HUES6 (cell line): ENCODE measurements at regions not wholly inside any gene's neighbourhood (a gene's known extent, or its start where the extent isn't known, plus 50 kb on each side); places are given as distances from the start of the nearest gene placed in this dataset.

Experiments
- H3K27ac ChIP-seq: 2 replicates; pipeline ENCODE4 v1.7.0; 2013; ENCODE audit warnings: low read depth, mild to moderate bottlenecking, low read length, inconsistent platforms
- H3K27me3 ChIP-seq: 2 replicates; pipeline ENCODE4 v1.6.1; 2013; ENCODE audit warnings: low read length; ENCODE audit not compliant: control insufficient read depth, insufficient read depth
- H3K36me3 ChIP-seq: 2 replicates; pipeline ENCODE4 v1.6.1; 2013; ENCODE audit warnings: low read length; ENCODE audit not compliant: control insufficient read depth, insufficient read depth
- H3K4me1 ChIP-seq: 2 replicates; pipeline ENCODE4 v1.6.1; 2013; ENCODE audit warnings: low read length; ENCODE audit not compliant: control insufficient read depth, insufficient read depth
- H3K4me3 ChIP-seq: 2 replicates; pipeline ENCODE4 v1.5.1; 2013; ENCODE audit warnings: low read depth, low read length
- H3K9ac ChIP-seq: one replicate; pipeline ENCODE4 v1.6.1; 2013; ENCODE audit warnings: mild to moderate bottlenecking, low read length
- H3K9me3 ChIP-seq: 2 replicates; pipeline ENCODE4 v1.6.1; 2013; ENCODE audit warnings: low read depth, low read length; ENCODE audit not compliant: control insufficient read depth, insufficient read depth

DNA sequence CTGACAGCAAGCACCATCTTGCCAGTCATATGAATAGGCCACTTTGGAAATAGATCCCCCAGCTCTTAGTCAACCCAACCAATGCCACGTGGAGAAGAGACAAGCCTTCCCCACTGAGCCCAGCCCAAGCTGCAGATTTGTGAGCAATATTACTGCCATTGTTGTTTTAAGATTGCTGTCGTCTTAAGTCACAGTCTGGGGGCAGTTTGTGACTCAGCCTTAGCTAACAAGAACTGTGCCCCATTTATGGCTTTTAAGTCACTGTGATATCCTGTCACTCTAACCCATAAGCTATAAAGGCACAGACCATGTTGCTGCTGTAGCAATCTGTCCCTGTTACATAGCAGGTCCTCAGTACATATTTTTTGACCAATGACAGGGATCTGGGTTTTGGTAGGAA lies 464.2 kb downstream of the MED13L start:
- peaks cover 4% of the 10 kb centered on the region; the same call in 1 of the 2 replicates for H3K27me3 ChIP-seq
- no peaks in the 10 kb centered on the region for H3K36me3 ChIP-seq
- no peak overlapping the region for H3K27ac ChIP-seq
- no peaks in the 10 kb centered on the region for H3K4me1 ChIP-seq
- H3K9ac ChIP-seq: no peak overlapping the region
- H3K4me3 ChIP-seq: no peak overlapping the region
- H3K9me3 ChIP-seq: peaks cover 4% of the 10 kb centered on the region

DNA sequence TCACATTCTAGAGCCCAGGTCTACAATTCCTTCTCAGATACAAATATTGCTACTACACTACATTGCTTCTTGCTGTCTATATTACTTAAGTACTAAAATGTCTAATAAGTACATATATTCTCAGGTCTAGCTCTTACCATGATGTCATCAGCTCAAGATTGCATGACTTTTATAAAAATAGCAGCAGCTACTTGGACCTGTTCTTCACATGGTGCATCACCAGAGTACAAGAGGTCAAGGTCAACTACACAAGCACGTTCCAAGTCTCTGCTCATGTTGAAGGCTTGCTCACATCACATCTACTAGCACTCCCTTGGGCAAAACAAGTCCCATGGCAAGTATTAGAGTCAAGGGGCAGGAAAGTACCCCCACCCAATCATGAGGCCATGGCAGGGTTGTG lies 465.6 kb downstream of the MED13L start:
- Histone ChIP-seq H3K4me3 (no peak overlapping the region), H3K9ac (no peak overlapping the region), H3K27me3 (peaks cover 4% of the 10 kb centered on the region; the same call in 1 of the 2 replicates), H3K4me1 (no peaks in the 10 kb centered on the region), H3K9me3 (peaks cover 4% of the 10 kb centered on the region), H3K27ac (no peak overlapping the region), H3K36me3 (no peaks in the 10 kb centered on the region)

DNA sequence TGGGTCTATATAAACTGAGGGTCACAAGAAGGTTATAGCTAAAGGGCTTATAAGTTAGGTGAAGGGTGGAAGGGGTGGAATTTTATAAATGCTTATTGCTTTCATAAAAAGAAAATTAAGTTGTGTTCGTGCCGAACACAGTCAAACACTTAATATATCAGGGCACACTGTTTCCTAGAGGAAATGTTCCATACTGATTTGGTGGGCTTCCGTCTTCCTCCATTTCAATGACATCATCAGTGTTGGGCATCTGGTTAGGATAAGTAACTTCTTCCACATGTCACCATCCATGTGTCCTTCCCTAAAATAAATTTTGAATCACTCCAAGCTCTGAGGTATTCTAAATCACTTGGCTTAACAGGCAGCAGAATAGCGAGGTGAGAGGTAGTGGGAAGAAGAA lies 466.4 kb downstream of the MED13L start:
- H3K9me3 ChIP-seq: peaks cover 4% of the 10 kb centered on the region
- H3K27ac ChIP-seq: no peak overlapping the region
- H3K9ac ChIP-seq: no peak overlapping the region
- no peaks in the 10 kb centered on the region for H3K36me3 ChIP-seq
- H3K27me3 ChIP-seq: peaks cover 4% of the 10 kb centered on the region; the same call in 1 of the 2 replicates
- no peak overlapping the region for H3K4me3 ChIP-seq
- no peaks in the 10 kb centered on the region for H3K4me1 ChIP-seq

DNA sequence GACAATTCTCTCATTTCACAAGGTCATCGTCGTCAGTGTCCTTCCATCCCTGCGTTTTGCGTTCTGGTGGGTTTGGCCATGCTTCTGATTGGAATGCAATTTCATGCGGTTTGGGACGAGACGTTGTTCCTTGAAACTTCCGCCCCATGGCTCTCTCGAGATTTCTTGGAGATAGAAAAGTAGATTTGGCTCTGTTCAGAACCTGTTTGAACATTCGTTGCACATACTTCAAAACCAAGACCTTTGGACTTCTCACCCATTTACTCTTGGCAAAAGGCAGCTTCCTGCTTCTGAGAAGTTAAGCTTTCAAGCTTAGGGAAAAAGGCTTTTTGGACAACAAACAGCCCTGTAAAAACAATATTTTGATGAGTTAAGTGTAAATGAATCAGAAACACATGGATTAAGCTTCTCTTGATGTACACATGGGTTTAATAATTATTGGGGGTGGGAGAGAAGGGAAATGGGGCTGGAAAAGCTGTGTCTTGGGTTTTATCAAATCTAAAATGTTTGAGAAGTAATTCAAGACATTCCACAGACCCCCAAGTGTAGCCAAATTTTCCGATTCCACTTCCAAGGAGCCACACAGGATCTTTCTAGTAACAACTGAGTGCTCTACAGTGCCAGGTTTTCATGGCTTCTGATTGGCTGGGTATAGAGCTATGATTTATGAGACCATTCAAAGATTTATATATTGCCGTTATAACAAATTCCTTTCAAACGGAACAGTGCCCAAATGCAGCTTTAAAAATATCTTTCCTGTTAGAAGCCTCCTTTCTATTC lies 467.2 kb downstream of the MED13L start:
- H3K27me3 ChIP-seq: peaks cover 4% of the 10 kb centered on the region; the same call in 1 of the 2 replicates
- H3K27ac ChIP-seq: no peak overlapping the region
- H3K4me3 ChIP-seq: no peak overlapping the region
- no peaks in the 10 kb centered on the region for H3K36me3 ChIP-seq
- H3K4me1 ChIP-seq: no peaks in the 10 kb centered on the region
- no peak overlapping the region for H3K9ac ChIP-seq
- H3K9me3 ChIP-seq: peaks cover 4% of the 10 kb centered on the region

DNA sequence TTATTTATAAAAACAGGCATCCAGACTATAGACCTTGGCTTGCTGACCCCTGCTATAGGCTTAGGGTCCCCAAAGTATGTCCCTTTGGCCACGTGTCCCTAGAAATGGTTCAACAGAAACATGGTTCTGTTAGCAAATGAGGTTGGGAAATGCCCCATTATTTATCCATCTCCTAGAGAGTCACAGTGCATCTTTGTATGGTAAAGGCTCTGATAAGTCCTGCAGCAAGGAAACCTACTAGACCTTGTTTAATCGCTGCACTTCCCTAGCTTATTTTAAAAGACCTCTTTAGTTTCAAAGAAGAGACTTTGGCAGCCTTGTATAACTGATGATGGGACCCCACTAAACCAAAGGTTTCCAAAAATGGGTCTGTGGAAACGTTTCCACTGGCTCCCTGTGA lies 471.5 kb downstream of the MED13L start:
- Histone ChIP-seq H3K9ac (no peak overlapping the region), H3K27me3 (no peaks in the 10 kb centered on the region), H3K4me3 (no peak overlapping the region), H3K27ac (no peak overlapping the region), H3K4me1 (no peaks in the 10 kb centered on the region), H3K36me3 (no peaks in the 10 kb centered on the region), H3K9me3 (no peaks in the 10 kb centered on the region)

DNA sequence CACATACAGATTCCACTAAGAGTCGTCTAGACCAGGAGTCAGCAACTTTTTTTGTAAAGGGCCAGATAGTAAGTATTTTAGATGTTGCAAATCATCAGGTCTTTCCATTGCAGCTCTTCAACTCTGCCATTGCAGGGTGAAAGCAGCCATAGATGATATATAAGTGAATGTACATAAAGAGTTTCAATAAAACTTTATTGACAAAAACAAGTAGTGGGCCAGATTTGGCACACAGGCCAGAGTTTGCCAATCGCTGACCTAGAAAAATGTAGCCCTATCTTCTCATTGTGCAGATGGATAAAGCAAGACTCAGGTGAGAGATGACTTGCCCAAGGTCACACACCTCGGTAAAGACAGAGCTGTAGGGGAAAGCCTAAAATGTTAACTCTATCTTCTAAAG lies 474.7 kb downstream of the MED13L start:
- Histone ChIP-seq H3K4me3 (no peak overlapping the region), H3K27me3 (no peaks in the 10 kb centered on the region), H3K27ac (no peak overlapping the region), H3K36me3 (no peaks in the 10 kb centered on the region), H3K9me3 (no peaks in the 10 kb centered on the region), H3K4me1 (no peaks in the 10 kb centered on the region), H3K9ac (no peak overlapping the region)

DNA sequence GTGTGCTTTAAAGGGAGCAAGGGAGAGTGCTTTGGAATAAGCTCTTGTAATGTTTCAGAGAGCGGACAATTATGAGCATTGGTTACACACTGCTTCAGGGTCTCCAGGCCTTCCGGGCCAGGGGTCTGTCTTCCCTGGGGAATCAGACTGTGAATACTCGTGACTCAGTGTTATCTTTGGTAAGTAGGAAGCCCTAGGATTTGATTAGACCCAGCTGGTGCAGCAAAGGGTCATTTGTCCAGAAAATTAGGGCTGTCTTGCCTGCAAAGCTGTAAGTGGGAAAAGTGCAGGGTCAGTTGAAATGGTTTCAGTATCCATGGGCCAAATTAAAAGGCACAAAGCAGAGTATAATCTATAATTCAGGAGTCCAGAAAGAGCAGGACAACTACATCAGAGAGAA lies 475.6 kb downstream of the MED13L start:
- no peaks in the 10 kb centered on the region for H3K9me3 ChIP-seq
- no peaks in the 10 kb centered on the region for H3K27me3 ChIP-seq
- H3K4me3 ChIP-seq: no peak overlapping the region
- no peaks in the 10 kb centered on the region for H3K36me3 ChIP-seq
- H3K4me1 ChIP-seq: no peaks in the 10 kb centered on the region
- no peak overlapping the region for H3K27ac ChIP-seq
- no peak overlapping the region for H3K9ac ChIP-seq

DNA sequence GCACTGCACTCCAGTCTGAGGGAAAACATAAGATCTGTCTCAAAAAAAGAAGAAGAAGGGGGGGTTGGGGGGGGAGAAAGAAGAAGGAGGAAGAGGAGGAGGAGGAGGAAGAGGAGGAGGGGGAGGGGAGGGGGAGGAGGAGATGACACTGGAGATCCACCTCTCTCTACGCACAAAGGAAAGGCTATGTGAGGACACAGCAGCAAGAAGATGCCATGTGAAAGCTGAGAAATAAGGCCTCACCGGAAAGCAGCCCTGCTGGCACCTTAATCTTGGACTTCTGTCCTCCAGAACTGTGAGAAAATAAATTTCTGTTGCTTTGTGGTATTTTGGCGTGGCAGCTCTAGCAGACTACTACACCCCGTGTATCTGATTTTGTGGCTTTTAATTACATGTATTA lies 477.9 kb downstream of the MED13L start:
- Histone ChIP-seq H3K4me1 (no peaks in the 10 kb centered on the region), H3K27me3 (no peaks in the 10 kb centered on the region), H3K4me3 (no peak overlapping the region), H3K27ac (no peak overlapping the region), H3K36me3 (no peaks in the 10 kb centered on the region), H3K9ac (no peak overlapping the region), H3K9me3 (no peaks in the 10 kb centered on the region)

DNA sequence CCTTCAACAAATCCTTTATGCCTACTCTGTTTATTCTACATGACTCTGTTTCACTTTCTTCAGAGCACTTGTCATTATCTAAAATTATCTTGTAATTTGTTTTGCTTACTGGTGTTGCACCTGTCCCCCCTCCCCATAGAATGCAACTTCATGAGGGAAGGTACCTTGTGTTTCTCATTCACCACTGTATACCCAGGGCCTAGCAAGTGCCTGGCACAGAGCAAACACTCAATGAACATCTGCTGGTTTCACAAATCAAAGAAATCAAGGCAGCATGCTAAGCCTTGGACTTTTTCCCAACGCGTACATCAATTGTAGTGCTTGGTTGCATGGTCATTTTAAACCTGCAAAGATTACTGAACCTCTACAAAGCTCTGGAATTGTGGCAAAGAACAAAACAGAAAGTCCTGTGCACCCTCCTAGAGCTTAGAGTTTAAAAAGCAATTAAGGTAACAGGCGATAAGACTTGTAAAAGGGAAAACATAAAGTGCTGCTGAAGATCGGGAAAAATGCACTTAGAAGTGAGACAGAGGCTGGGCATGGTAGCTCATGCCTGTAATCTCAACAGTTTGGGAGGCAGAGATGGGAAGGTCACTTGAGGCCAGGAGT lies 479.1 kb downstream of the MED13L start:
- Histone ChIP-seq H3K36me3 (no peaks in the 10 kb centered on the region), H3K27ac (no peak overlapping the region), H3K9me3 (no peaks in the 10 kb centered on the region), H3K4me3 (no peak overlapping the region), H3K4me1 (no peaks in the 10 kb centered on the region), H3K9ac (no peak overlapping the region), H3K27me3 (no peaks in the 10 kb centered on the region)

DNA sequence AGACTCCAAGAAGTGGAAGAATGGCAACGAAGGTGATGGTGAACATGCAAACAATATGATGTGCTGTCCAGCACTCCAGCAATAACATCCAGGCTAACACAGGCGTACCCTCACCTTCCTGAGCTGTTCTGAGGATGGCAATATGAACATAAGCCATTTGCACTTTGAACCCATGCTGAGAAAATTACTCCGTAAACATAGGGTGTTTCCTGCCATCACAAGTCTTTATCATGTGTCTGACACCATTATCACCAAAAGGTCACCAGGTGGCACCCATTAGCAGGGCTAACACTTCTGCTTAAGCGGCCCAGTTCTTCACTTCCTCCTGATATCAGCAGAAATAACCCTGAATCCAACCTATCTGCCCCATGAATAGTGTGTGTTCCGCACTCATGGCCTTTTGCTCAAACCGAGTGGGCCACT lies 482.8 kb downstream of the MED13L start:
- no peak overlapping the region for H3K9ac ChIP-seq
- no peaks in the 10 kb centered on the region for H3K27me3 ChIP-seq
- no peak overlapping the region for H3K4me3 ChIP-seq
- H3K36me3 ChIP-seq: no peaks in the 10 kb centered on the region
- H3K9me3 ChIP-seq: no peaks in the 10 kb centered on the region
- H3K27ac ChIP-seq: no peak overlapping the region
- H3K4me1 ChIP-seq: no peaks in the 10 kb centered on the region

DNA sequence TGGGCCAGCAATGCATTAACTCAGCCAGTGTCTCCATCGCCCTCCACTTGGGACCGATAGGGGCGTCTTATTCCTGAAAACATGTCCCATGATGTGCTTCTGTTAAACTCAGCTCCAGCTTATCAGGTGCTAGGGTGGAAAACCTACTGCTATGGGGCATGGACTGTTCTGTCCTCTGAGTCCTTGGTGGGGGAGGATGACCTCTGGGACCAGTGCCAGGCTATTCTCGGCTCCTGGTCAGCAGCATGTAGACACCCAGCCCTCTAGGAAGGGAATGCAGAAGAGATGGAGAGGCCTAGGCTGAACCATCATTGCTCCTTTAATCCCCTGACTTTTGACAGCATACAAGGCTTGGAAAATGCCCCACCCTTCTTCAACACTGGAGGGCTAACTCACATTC lies 486.2 kb downstream of the MED13L start:
- H3K9me3 ChIP-seq: no peaks in the 10 kb centered on the region
- no peaks in the 10 kb centered on the region for H3K36me3 ChIP-seq
- H3K4me1 ChIP-seq: no peaks in the 10 kb centered on the region
- H3K27me3 ChIP-seq: peaks cover 4% of the 10 kb centered on the region; the same call in 1 of the 2 replicates
- H3K27ac ChIP-seq: no peak overlapping the region
- no peak overlapping the region for H3K9ac ChIP-seq
- H3K4me3 ChIP-seq: no peak overlapping the region
